Glutamatergic neuron (in vitro differentiated cells): ENCODE measurements at regions not wholly inside any gene's neighbourhood (a gene's known extent, or its start where the extent isn't known, plus 50 kb on each side); places are given as distances from the start of the nearest gene placed in this dataset.

Source experiments
- DNase-seq: peaks from one replicate; pipeline ENCODE4 v3.0.0; 2022
- H3K27ac Mint-ChIP-seq: one replicate; pipeline ENCODE4 v1.8.0; 2020; ENCODE audit warnings: mild to moderate bottlenecking, mixed read lengths, inconsistent platforms; ENCODE audit not compliant: unreplicated experiment
- H3K27me3 Mint-ChIP-seq: one replicate; pipeline ENCODE4 v1.8.0; 2020; ENCODE audit warnings: mild to moderate bottlenecking, moderate library complexity, mixed read lengths, inconsistent platforms; ENCODE audit not compliant: unreplicated experiment
- H3K36me3 Mint-ChIP-seq: one replicate; pipeline ENCODE4 v1.8.0; 2020; ENCODE audit warnings: mild to moderate bottlenecking, mixed read lengths, inconsistent platforms; ENCODE audit not compliant: unreplicated experiment
- H3K4me1 Mint-ChIP-seq: one replicate; pipeline ENCODE4 v1.8.0; 2020; ENCODE audit warnings: mild to moderate bottlenecking, low read depth, mixed read lengths, inconsistent platforms; ENCODE audit not compliant: unreplicated experiment
- H3K4me3 Mint-ChIP-seq: one replicate; pipeline ENCODE4 v1.8.0; 2020; ENCODE audit warnings: mild to moderate bottlenecking, mixed read lengths, inconsistent platforms; ENCODE audit not compliant: unreplicated experiment
- H3K9me3 Mint-ChIP-seq: one replicate; pipeline ENCODE4 v1.8.0; 2020; ENCODE audit warnings: mild to moderate bottlenecking, moderate library complexity, mixed read lengths, inconsistent platforms; ENCODE audit not compliant: unreplicated experiment
- CTCF ChIP-seq: fragments of 200-600 bp; sonication (generic); IDR thresholded peaks from one replicate; pipeline ENCODE4 v1.5.0; 2021; ENCODE audit not compliant: partially characterized antibody, unreplicated experiment

GRCh38 chr18:11377766-11378540 is 228.6 kb upstream of the PIEZO2 start:
- Mint-ChIP-seq H3K4me1 (no peaks in the 10 kb centered on the region), H3K9me3 (peaks cover 2% of the 10 kb centered on the region), H3K27ac (no peak overlapping the region), H3K36me3 (peaks cover 9% of the 10 kb centered on the region), H3K27me3 (peaks cover 3% of the 10 kb centered on the region), H3K4me3 (no peak overlapping the region)
- TF ChIP-seq CTCF, result no peak
- DNase-seq, result no peak

DNA sequence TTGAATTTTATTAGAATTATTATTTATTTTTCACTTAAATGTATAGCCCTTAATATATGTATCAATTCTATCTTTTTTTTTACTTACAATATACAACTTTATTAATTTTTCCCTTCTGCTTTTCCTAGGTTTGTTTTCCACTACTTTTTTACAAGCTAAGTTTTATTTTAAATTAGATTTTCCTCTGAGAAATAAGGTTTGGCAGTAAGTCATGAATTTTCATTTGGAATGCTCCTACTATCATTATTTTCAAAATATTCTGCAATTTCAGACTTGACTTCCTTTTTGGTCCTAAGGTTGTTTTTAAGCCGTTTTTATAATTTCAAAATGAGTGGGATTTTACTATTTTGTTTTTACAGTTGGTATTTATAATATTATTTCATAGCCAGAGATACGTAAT is 222.8 kb upstream of the PIEZO2 start:
- H3K4me3 Mint-ChIP-seq, result no peak overlapping the region
- no peak for TF ChIP-seq CTCF
- no peaks in the 10 kb centered on the region for H3K9me3 Mint-ChIP-seq
- H3K36me3 Mint-ChIP-seq, result no peaks in the 10 kb centered on the region
- H3K27me3 Mint-ChIP-seq, result no peaks in the 10 kb centered on the region
- DNase-seq, result no peak
- peaks cover 7% of the 10 kb centered on the region for H3K4me1 Mint-ChIP-seq
- no peak overlapping the region for H3K27ac Mint-ChIP-seq

DNA sequence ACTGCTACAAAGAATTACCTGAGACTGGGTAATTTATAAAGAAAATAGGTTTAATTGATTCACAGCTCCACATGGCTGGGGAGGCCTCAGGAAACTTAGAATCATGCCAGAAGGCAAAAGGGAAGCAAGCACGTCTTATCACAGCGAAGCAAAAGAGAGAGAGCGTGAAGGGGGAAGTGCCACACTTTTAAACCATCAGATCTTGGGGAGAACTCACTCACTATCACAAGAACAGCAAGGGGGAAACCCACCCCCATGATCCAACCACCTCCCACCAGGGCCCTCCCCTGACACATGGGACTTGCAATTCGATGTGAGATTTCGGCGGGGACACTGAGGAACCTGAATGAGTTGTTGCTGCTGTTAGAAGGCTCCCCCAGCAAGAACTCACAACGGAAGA is 220.2 kb upstream of the PIEZO2 start:
- Mint-ChIP-seq H3K27me3 (no peaks in the 10 kb centered on the region), H3K4me1 (peaks cover 14% of the 10 kb centered on the region), H3K9me3 (no peaks in the 10 kb centered on the region), H3K27ac (no peak overlapping the region), H3K4me3 (no peak overlapping the region), H3K36me3 (no peaks in the 10 kb centered on the region)
- no peak for TF ChIP-seq CTCF
- DNase-seq, result no peak

DNA sequence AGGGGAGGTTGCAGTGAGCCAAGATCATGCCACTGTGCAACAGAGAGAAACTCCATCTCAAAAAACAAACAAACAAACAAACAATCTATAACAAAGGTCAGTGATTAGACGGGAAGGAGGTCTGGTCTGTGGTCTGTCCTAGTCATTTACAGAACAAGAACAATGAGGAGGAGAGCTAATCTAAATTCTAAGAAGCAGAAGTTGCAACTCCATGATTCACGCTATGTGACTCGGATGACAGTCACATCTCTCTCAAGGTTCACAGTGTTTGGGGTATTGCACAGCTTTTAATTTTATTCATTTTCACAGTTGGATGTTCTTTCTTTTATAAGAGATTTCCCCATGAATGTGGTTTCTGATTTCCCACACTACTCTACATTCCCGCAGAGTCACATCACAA is 218.7 kb upstream of the PIEZO2 start:
- H3K4me3 Mint-ChIP-seq, result no peak overlapping the region
- no peaks in the 10 kb centered on the region for H3K27me3 Mint-ChIP-seq
- DNase-seq, result no peak
- no peaks in the 10 kb centered on the region for H3K9me3 Mint-ChIP-seq
- H3K27ac Mint-ChIP-seq, result peak overlapping the region; percentile 11
- H3K4me1 Mint-ChIP-seq, result peaks cover 14% of the 10 kb centered on the region
- H3K36me3 Mint-ChIP-seq, result no peaks in the 10 kb centered on the region
- no peak for TF ChIP-seq CTCF

DNA sequence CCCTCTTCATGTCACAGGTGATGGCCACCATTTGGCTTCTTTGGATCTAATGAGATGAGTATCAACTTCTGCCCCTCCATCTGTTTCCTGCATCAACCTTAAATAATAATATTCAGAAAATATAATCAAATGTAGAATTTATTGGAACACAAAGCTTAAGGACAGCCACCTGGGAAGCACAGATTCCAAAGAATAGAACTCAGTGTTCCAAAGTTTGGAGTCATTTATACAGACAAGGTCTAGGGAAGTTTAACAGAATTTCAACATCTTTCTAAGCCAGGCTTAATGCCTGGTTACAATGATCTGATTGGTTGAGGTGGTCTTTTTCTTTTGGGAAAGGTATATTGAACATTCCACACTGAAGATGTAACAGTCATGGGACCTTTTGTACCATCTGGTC is 218.0 kb upstream of the PIEZO2 start:
- Mint-ChIP-seq H3K9me3 (no peaks in the 10 kb centered on the region), H3K27ac (peak overlapping the region; percentile 89), H3K4me3 (no peak overlapping the region), H3K4me1 (peaks cover 14% of the 10 kb centered on the region), H3K36me3 (no peaks in the 10 kb centered on the region), H3K27me3 (no peaks in the 10 kb centered on the region)
- no peak for TF ChIP-seq CTCF
- no peak for DNase-seq
